Osteoblast (primary cell): ENCODE measurements at regions not wholly inside any gene's neighbourhood (a gene's known extent, or its start where the extent isn't known, plus 50 kb on each side); places are given as distances from the start of the nearest gene placed in this dataset.

Experiments
- DNase-seq: peaks from one replicate; pipeline ENCODE4 v3.0.0; 2011; ENCODE audit warnings: low spot score, mixed read lengths; ENCODE audit not compliant: insufficient read length; ENCODE audit errors: missing footprints
- H2AFZ ChIP-seq: 2 replicates; pipeline ENCODE4 v1.6.0; 2011; ENCODE audit warnings: mild to moderate bottlenecking, low read length
- H3K27ac ChIP-seq: 2 replicates; pipeline ENCODE4 v1.5.1; 2011; ENCODE audit warnings: mild to moderate bottlenecking, low read depth, low read length, moderate library complexity
- H3K27me3 ChIP-seq: 2 replicates; pipeline ENCODE4 v1.6.0; 2012; ENCODE audit warnings: mild to moderate bottlenecking, control low read depth, inconsistent platforms, low read length, moderate library complexity; ENCODE audit not compliant: insufficient read depth
- H3K36me3 ChIP-seq: 2 replicates; pipeline ENCODE4 v1.5.1; 2011; ENCODE audit warnings: mild to moderate bottlenecking, low read length, control low read depth, moderate library complexity; ENCODE audit not compliant: insufficient read depth
- H3K4me1 ChIP-seq: 2 replicates; pipeline ENCODE4 v1.5.1; 2011; ENCODE audit warnings: mild to moderate bottlenecking, low read length, control low read depth, moderate library complexity; ENCODE audit not compliant: insufficient read depth
- H3K4me2 ChIP-seq: 2 replicates; pipeline ENCODE4 v1.6.0; 2011; ENCODE audit warnings: mild to moderate bottlenecking, low read length; ENCODE audit not compliant: insufficient read depth
- H3K4me3 ChIP-seq: fragments of 200-600 bp; sonication (generic); 3 replicates; pipeline ENCODE4 v1.5.1; 2012; ENCODE audit warnings: mild to moderate bottlenecking, low read length, inconsistent platforms; ENCODE audit not compliant: insufficient read depth
- H3K79me2 ChIP-seq: 2 replicates; pipeline ENCODE4 v1.6.0; 2012; ENCODE audit warnings: mild to moderate bottlenecking, low read length, control low read depth, inconsistent platforms; ENCODE audit not compliant: insufficient read depth
- H3K9me3 ChIP-seq: 2 replicates; pipeline ENCODE4 v1.5.1; 2011; ENCODE audit warnings: low read depth, low read length, control low read depth
- H4K20me1 ChIP-seq: 2 replicates; pipeline ENCODE4 v1.6.0; 2012; ENCODE audit warnings: mild to moderate bottlenecking, low read length, control low read depth; ENCODE audit not compliant: insufficient read depth
- CTCF ChIP-seq: IDR thresholded peaks from 2 replicates; pipeline ENCODE4 v1.5.1; 2011; ENCODE audit warnings: mild to moderate bottlenecking, low read depth, low read length, moderate library complexity; ENCODE audit errors: extremely low read depth

GRCh38 chr16:5862103-5862840, 764.7 kb upstream of the EEF2KMT start:
- no peak overlapping the region for H2AFZ ChIP-seq
- no peak overlapping the region for H3K4me2 ChIP-seq
- DNase-seq = no peak
- TF ChIP-seq CTCF = no peak
- no peaks in the 10 kb centered on the region for H4K20me1 ChIP-seq
- no peaks in the 10 kb centered on the region for H3K36me3 ChIP-seq
- no peaks in the 10 kb centered on the region for H3K4me1 ChIP-seq
- no peaks in the 10 kb centered on the region for H3K79me2 ChIP-seq
- no peaks in the 10 kb centered on the region for H3K27me3 ChIP-seq
- no peaks in the 10 kb centered on the region for H3K9me3 ChIP-seq
- H3K4me3 ChIP-seq = no peak overlapping the region
- H3K27ac ChIP-seq = no peak overlapping the region

GRCh38 chr16:5861241-5861640, 763.6 kb upstream of the EEF2KMT start:
- H3K4me1 ChIP-seq = no peaks in the 10 kb centered on the region
- no peaks in the 10 kb centered on the region for H4K20me1 ChIP-seq
- no peak overlapping the region for H2AFZ ChIP-seq
- no peaks in the 10 kb centered on the region for H3K36me3 ChIP-seq
- DNase-seq = no peak
- no peak overlapping the region for H3K27ac ChIP-seq
- H3K4me2 ChIP-seq = no peak overlapping the region
- no peak for TF ChIP-seq CTCF
- H3K4me3 ChIP-seq = no peak overlapping the region
- H3K27me3 ChIP-seq = no peaks in the 10 kb centered on the region
- no peaks in the 10 kb centered on the region for H3K79me2 ChIP-seq
- no peaks in the 10 kb centered on the region for H3K9me3 ChIP-seq

- Histone ChIP-seq H3K27ac (no peak overlapping the region), H3K79me2 (no peaks in the 10 kb centered on the region), H4K20me1 (no peaks in the 10 kb centered on the region), H2AFZ (no peak overlapping the region), H3K36me3 (no peaks in the 10 kb centered on the region), H3K9me3 (no peaks in the 10 kb centered on the region), H3K4me2 (no peak overlapping the region), H3K27me3 (no peaks in the 10 kb centered on the region), H3K4me1 (no peaks in the 10 kb centered on the region), H3K4me3 (no peak overlapping the region)
- no peak for DNase-seq
- TF ChIP-seq CTCF = no peak
These were observed 760.6 kb upstream of the EEF2KMT start for GRCh38 chr16:5858180-5858579.

GRCh38 chr16:5854027-5854426, 756.4 kb upstream of the EEF2KMT start:
- Histone ChIP-seq H3K4me1 (no peaks in the 10 kb centered on the region), H3K79me2 (no peaks in the 10 kb centered on the region), H3K27me3 (no peaks in the 10 kb centered on the region), H3K36me3 (no peaks in the 10 kb centered on the region), H3K27ac (no peak overlapping the region), H4K20me1 (no peaks in the 10 kb centered on the region), H3K4me2 (no peak overlapping the region), H3K9me3 (no peaks in the 10 kb centered on the region), H2AFZ (no peak overlapping the region), H3K4me3 (no peak overlapping the region)
- no peak for TF ChIP-seq CTCF
- DNase-seq = no peak
